ENCODE measurements at regions not wholly inside any gene's neighbourhood (a gene's known extent, or its start where the extent isn't known, plus 50 kb on each side); places are given as distances from the start of the nearest gene placed in this dataset.
"Not testable (repeated sequence)": the region's sequence is repeated elsewhere in the genome, so short reads cannot be mapped to it uniquely, and the experiment has no call there.

GRCh38 chr7:76918619-76919018, 113.5 kb downstream of the SPDYE17 start:
- H3K4me1 ChIP-seq (ENCODE audit: control insufficient read depth, insufficient read depth, low read length); H3K9me1 ChIP-seq (ENCODE audit: insufficient read depth, low read length); H2BK15ac ChIP-seq (ENCODE audit: low read depth, low read length); H3K9ac ChIP-seq (ENCODE audit: low read depth, low read length); H3K56ac ChIP-seq (ENCODE audit: extremely low read depth, insufficient read depth, low read length); H3K14ac ChIP-seq (replicated peaks; ENCODE audit: low read depth, low read length); H3K27me3 ChIP-seq (ENCODE audit: control insufficient read depth, insufficient read depth, low read length); H2AFZ ChIP-seq (replicated peaks; ENCODE audit: low read length, poor library complexity); H3K4me3 ChIP-seq (ENCODE audit: insufficient read depth, low read depth, low read length); H2AK9ac ChIP-seq (replicated peaks; ENCODE audit: low read depth, low read length, poor library complexity); H3K4me2 ChIP-seq (ENCODE audit: low read depth, low read length); dilution Hi-C loops (cut with HindIII; ENCODE audit: low sequenced_read_pairs, unreplicated experiment); H3K4ac ChIP-seq (ENCODE audit: low read depth, low read length); H3K18ac ChIP-seq (ENCODE audit: low read depth, low read length); CTCF ChIA-PET; H3K9me3 ChIP-seq (ENCODE audit: control insufficient read depth, insufficient read depth, low read length); H2BK5ac ChIP-seq (ENCODE audit: low read depth, low read length, poor library complexity, severe bottlenecking); H3K27ac ChIP-seq (ENCODE audit: insufficient read depth, low read length); intact Hi-C loops (cut with micrococcal nuclease); H3K36me3 ChIP-seq (ENCODE audit: control insufficient read depth, insufficient read depth, low read length); H4K8ac ChIP-seq (ENCODE audit: low read depth in 2 of 2, low read length in 2 of 2); H3K79me1 ChIP-seq (ENCODE audit: low read depth in 1 of 2, low read length in 2 of 2); in situ Hi-C loops (cut with MboI; ENCODE audit: low sequenced_read_pairs); H4K91ac ChIP-seq (ENCODE audit: insufficient read depth, low read depth, low read length); H2AK5ac ChIP-seq (ENCODE audit: low read depth, low read length); ATAC-seq (ENCODE audit: low read depth); H2BK120ac ChIP-seq (ENCODE audit: low read depth, low read length); H4K5ac ChIP-seq (ENCODE audit: low read depth, low read length); H3K23ac ChIP-seq (ENCODE audit: low read depth, low read length); POLR2A ChIA-PET (ENCODE audit: unreplicated experiment); H4K20me1 ChIP-seq (ENCODE audit: insufficient read depth, low read length); H2BK20ac ChIP-seq (ENCODE audit: low read depth, low read length); BruUV-seq (replicated peaks); DNase-seq: not testable (repeated sequence)
- no CpG with 5 or more reads among the region's 2 CpGs for WGBS, 2 experiments (ENCODE audit: extremely low coverage in 2 of 2, insufficient read length in 1 of 2)

GRCh38 chr7:76914361-76914760, 117.8 kb downstream of the SPDYE17 start:
- H2AK5ac ChIP-seq (ENCODE audit: low read depth, low read length); H3K36me3 ChIP-seq (ENCODE audit: control insufficient read depth, insufficient read depth, low read length); H3K9me3 ChIP-seq (ENCODE audit: control insufficient read depth, insufficient read depth, low read length); H2AFZ ChIP-seq (replicated peaks; ENCODE audit: low read length, poor library complexity); H3K27me3 ChIP-seq (ENCODE audit: control insufficient read depth, insufficient read depth, low read length); H3K4me1 ChIP-seq (ENCODE audit: control insufficient read depth, insufficient read depth, low read length); dilution Hi-C loops (cut with HindIII; ENCODE audit: low sequenced_read_pairs, unreplicated experiment); H3K27ac ChIP-seq (ENCODE audit: insufficient read depth, low read length); intact Hi-C loops (cut with micrococcal nuclease); H3K79me1 ChIP-seq (ENCODE audit: low read depth in 1 of 2, low read length in 2 of 2); in situ Hi-C loops (cut with MboI; ENCODE audit: low sequenced_read_pairs); H3K4me3 ChIP-seq (ENCODE audit: insufficient read depth, low read depth, low read length); POLR2A ChIA-PET (ENCODE audit: unreplicated experiment); H4K20me1 ChIP-seq (ENCODE audit: insufficient read depth, low read length); CTCF ChIA-PET; H3K9ac ChIP-seq (ENCODE audit: low read depth, low read length); H3K23ac ChIP-seq (ENCODE audit: low read depth, low read length); BruUV-seq (replicated peaks); DNase-seq; H2AK9ac ChIP-seq (replicated peaks; ENCODE audit: low read depth, low read length, poor library complexity); H3K4me2 ChIP-seq (ENCODE audit: low read depth, low read length); H3K4ac ChIP-seq (ENCODE audit: low read depth, low read length); H3K14ac ChIP-seq (replicated peaks; ENCODE audit: low read depth, low read length); H3K56ac ChIP-seq (ENCODE audit: extremely low read depth, insufficient read depth, low read length); H3K9me1 ChIP-seq (ENCODE audit: insufficient read depth, low read length): not testable (repeated sequence)
- 0 out of 3 replicates have a peak overlapping the region, but pooled peaks have one; percentile 50 for H2BK15ac ChIP-seq (ENCODE audit: low read depth, low read length)
- peak overlapping the region in 1 of 2 experiments; percentile 28; a peak in 1 of 4 replicates for H4K8ac ChIP-seq (ENCODE audit: low read depth in 2 of 2, low read length in 2 of 2)
- ATAC-seq (ENCODE audit: low read depth), result peak; percentile 15; the same call in 1 of the 2 replicates
- H3K18ac ChIP-seq (ENCODE audit: low read depth, low read length), result peak overlapping the region; percentile 59; the same call in 1 of the 2 replicates
- peak overlapping the region; percentile 68; the same call in 1 of the 2 replicates for H4K91ac ChIP-seq (ENCODE audit: insufficient read depth, low read depth, low read length)
- peak overlapping the region; percentile 72; the same call in 1 of the 2 replicates for H2BK20ac ChIP-seq (ENCODE audit: low read depth, low read length)
- peak overlapping the region; percentile 60; the same call in 1 of the 2 replicates for H2BK120ac ChIP-seq (ENCODE audit: low read depth, low read length)
- H4K5ac ChIP-seq (ENCODE audit: low read depth, low read length), result peak overlapping the region; percentile 17; the same call in 1 of the 2 replicates
- peak overlapping the region; percentile 67 for H2BK5ac ChIP-seq (ENCODE audit: low read depth, low read length, poor library complexity, severe bottlenecking)
- WGBS, 2 experiments (ENCODE audit: extremely low coverage in 2 of 2, insufficient read length in 1 of 2), result no CpG with 5 or more reads among the region's 1 CpG

All from IMR-90 (cell line).